MV-4-11 (cell line): ENCODE measurements at regions not wholly inside any gene's neighbourhood (a gene's known extent, or its start where the extent isn't known, plus 50 kb on each side); places are given as distances from the start of the nearest gene placed in this dataset.
"Not testable (repeated sequence)": the region's sequence is repeated elsewhere in the genome, so short reads cannot be mapped to it uniquely, and the experiment has no call there.

Experiments used
- DNase-seq: peaks from one replicate; lab custom pipeline; 2025; lab: John Stamatoyannopoulos, UW

DNA sequence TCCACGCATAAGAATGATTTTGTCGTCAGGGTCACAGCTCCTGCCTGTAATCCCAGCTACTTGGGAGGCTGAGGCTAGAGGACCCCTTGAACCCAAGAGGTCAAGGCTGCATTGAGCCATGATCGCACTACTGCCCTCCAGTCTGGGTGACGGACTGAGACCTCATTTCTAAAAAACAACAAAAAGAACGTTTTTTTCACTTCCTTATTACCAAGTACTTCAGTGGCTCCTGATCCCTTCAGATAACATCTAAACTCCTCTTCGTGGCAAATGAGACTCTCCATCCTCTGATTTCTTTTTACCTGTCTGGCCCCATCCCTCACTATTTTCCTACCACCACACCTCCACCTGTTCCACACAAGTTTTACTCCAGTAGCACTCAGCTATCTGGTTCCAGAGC is 105.4 kb upstream of the TLK1 start:
- peak; percentile 36 for DNase-seq

DNA sequence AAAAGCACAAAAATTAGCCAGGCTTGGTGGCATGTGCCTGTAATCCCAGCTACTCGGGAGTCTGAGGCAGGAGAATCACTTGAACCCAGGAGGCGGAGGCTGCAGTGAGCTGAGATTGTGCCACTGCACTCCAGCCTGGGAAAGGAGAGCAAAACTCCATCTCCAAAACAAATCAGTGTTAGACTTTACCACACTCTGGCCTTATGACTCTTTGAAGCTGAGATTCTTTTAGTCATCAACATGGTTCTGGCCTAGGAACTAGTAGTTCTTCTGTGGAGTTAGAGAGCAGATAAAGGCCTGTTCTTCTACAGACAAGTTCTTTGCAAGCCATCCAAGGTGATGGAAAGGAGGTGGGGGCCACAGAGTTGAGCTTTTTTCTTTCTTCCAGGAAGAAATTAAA is 100.8 kb upstream of the TLK1 start:
- not testable (repeated sequence) for DNase-seq

DNA sequence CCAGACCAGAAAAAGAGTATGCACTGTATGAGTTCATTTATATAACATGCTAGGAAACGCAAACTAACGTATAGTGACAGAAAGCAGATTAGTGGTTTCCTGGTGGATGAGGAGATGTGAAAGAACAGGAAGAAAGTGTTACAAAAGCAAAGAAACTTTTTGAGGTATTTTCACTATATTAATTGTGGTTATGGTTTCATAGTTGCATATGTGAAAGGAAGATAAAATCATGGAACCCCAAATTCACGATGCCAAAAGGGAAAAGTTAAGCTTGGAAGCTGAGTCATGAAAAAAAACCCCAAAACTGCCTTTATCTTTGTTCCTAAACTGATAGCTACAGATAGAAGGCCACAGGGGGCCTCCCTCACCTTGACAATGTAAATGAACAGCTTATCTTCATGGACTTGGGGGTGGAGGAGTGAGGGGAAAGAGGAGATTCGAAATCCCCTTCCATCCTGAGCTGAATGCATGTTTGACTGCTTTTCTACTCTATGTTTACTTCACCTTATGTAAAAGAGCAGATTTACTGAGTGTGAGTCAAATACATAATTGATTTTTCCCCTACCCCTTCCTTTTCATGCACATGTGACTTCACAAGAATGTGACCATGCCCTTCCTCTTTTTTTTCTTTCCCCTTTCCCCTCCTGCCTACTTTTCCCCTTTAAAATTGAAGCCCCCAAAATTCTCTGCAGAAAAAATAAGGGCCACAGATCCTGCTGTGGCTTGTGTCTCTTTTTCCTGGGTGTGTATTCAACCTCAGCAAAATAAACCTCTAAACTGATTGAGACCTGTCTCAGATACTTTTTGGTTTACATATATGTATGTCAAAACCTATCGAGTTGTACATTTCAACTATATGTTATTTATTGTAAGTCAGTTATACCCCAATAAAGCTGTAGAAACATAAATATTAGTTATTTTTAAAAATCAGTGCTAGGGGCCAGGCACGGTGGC is 100.1 kb upstream of the TLK1 start:
- DNase-seq, result peak; percentile 88

DNA sequence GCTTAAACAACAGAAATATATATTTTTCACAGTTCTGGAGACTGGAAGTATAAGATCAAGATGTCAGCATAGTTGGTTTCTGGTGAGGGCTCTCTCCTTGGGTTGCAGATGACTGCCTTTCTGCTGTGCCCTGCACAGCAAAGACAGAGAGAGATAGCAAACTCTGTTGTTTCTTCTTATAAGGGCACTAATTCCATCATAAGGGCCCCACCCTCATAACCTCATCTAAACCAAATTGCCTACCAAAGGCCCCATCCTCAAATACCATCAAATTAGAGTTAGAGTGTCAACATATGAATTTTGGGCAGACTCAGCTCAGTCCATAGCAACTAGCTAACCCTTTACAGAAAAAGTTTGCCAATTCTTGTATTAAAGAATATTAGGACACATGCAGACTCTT is 94.0 kb upstream of the TLK1 start:
- no peak for DNase-seq

DNA sequence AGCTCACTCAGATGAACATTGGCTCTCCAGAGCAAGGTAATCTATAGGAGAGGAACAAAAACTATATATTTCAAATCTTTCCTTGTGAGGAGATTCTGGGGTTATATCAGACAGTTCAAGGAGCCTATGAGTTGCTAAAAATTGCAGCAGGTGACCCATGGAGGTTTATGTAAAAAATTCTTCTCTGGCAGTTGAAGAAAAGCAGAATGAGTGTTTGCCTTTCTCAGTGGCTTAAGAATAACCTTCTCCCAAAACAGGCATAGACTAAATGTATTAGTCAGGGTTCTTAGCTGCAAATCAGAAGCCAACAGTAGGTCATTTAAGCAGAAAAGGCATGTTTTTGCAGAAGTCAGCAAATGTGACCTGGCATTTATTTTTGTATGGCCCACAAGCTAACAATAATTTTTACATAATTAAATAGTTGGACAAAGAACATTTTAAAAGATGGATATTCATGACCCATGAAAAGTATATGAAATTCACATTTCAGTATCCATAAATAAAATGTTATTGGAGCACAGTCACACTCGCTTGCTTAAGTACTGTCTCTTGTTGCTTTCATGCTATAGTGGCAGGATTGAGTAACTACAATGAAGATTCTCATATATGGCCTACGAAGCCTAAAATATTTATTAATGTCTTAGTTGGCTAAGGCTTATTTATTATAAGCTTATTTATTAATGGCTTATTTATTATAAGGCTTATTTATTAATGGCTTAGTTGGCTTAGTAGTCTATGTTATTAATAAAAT is 93.4 kb upstream of the TLK1 start:
- DNase-seq, result no peak

DNA sequence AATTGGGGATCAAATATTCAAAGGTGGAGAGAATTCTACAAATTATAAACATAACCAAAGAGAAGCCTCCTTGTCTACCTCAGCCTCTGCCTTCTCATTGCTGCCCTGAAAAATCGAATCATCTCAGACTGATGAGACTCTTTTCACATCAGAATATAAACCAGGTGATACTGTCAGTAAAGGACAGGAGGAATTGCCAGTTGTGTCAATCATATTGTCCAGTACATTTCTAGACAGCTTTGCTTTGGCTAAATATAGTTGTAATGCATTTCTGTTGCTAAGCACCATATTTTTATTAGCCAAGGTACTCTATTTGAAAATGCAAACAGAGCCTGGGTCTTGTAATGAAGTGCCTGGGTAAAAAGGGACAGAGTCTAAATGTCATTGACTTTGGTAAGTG is 92.6 kb upstream of the TLK1 start:
- DNase-seq, result no peak

DNA sequence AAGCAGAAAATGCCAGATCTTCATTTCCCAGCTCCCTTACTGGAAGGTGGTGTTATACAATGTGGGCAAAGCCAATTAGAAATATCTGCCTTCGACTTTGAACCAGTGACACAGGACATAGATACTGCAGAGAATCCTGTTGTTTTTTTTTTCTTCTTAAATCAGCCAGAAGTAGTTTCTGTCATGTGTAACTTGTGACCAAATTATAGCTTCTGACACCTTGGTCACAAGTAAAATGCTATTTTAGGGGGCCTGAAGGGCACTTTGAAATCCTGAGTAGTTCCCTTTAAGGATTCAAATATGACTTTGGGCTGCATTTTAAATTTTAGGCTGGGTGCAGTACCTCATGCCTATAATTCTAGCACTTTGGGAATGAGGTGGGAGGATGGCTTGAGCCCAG is 89.0 kb upstream of the TLK1 start:
- no peak for DNase-seq

DNA sequence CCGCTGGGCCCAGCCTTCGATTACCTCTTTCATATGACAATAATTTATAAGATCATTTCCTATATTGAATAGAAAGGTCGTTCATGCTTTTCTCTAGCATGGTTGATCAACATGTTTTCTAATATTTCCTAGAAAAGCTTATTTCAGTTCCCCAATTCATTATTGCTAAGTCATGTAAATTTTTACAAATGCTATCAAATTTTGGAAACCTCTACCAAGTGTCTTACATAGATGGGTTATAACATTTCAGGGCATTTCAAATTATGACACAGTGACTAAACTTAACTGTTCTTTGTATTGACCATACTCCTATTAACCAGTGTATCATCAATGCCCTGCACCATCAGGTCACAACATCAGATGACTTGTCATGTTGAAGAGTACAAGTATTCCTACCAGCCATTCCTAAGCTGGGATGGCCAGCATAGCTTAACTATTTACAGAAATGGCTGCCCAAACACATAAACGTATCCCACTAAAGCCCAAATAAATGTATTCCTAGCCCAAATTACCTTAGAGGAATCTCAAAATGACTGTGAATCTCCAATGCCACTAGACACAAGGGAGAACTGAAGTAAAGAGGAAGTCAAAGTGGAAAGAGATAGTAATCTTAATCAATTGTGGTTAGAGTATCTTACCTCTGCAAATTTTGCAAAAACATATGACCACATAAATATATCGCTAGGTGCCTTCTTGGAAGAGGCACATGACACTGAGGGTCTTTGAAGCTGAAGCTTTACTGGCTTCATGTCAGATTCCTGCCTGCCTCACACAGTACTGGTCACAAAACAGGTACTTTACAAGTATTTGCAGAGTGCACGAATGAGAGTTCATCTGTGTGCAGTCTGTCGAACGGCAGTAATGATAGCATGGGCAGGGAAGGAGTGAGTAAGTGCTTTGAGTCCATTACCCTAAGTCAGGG is 87.3 kb upstream of the TLK1 start:
- peak; percentile 56 for DNase-seq

DNA sequence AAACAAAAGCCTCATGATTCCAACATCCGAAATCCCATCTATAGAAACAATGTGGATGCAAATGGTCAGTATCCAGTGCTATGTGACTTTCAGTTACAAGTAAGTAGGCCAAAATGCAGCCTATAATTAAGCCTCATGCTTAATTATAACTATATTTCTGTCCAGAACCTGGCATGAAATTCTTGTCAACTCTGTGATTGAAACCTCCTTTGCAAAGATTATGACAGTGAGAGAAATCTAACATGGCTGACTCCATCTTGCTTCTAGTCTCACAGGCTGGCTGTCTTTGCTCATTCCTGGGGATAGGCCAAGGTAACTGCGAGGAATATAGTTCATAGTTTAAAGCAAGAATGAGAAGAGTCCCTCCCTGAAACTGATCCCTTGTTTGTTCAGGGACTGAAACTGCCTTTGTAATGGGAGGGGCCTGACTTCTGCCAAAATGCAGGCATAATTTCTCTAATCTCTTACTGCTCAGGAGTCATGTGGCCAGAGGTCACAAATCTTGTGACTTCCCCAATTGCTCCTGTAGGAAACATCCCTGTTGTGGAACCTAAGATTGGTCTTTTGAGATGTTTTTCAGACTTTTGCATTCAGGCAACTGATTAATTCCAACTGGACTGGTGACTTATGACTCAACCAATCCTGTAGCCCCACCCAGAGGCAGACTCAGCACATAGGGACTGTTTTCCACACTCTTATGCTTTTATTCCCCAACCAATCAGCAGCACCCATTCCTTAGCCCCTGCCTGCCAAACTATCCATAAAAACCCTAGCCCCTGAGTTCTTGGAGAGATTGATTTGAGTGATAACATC is 84.5 kb upstream of the TLK1 start:
- no peak for DNase-seq

DNA sequence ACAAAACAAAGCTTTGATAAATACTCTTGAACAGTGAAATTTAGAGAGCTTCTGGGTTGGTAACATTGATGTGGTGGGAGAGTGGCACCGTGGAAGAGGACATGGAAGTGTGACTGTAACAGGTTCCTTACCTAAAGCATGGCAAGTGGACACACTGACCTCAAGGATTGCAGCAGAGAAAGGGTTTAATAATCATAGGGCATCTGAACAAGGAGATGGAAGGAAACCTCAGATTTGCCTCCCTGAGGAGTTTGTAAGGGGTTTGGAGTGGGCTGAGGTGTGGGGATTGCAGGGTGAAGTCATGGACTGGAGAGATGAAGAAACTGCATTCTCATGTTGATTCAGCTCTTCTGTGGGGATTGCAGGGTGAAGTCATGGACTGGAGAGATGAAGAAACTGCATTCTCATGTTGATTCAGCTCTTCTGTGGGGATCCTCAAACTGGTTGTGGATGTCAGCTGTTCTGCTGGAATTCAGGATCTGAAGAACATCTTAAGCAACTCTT is 83.8 kb upstream of the TLK1 start:
- no peak for DNase-seq

DNA sequence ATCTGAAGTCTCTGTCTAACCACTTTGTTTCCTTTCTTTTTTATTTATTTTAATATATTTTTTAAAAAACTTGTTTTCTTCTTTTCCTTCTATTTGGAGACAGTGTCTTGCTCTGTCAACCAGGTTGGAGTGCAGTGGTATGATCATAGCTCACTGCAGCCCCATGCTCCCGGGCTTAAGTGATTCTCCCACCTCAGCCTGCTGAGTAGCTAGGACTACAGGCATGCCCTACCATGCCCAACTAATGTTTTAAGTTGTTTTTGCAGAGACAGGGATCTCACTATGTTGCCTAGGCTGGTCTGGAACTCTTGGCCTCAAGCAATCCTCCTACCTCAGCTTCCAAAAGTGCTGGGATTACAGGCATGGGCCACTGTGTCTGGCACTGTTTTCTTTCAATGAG is 81.1 kb upstream of the TLK1 start:
- no peak for DNase-seq

DNA sequence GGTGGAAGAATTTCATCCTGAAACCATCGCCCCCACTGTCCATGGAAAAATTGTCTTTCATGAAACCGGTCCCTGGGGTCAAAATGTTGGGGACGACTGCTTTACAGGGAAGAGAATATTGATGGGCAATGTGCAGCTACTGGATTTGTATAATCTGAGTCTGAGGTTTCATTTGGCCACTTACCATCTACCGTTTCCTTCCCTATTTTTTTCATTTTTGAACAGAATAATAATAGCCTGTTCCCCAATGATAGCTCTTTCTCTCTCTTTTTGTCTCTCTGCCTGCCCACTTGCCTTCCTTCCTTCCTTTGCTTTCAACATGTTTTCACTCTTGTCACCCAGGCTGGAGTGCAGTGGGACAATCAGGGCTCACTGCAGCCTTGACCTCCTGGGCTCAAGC is 78.3 kb upstream of the TLK1 start:
- DNase-seq, result no peak

DNA sequence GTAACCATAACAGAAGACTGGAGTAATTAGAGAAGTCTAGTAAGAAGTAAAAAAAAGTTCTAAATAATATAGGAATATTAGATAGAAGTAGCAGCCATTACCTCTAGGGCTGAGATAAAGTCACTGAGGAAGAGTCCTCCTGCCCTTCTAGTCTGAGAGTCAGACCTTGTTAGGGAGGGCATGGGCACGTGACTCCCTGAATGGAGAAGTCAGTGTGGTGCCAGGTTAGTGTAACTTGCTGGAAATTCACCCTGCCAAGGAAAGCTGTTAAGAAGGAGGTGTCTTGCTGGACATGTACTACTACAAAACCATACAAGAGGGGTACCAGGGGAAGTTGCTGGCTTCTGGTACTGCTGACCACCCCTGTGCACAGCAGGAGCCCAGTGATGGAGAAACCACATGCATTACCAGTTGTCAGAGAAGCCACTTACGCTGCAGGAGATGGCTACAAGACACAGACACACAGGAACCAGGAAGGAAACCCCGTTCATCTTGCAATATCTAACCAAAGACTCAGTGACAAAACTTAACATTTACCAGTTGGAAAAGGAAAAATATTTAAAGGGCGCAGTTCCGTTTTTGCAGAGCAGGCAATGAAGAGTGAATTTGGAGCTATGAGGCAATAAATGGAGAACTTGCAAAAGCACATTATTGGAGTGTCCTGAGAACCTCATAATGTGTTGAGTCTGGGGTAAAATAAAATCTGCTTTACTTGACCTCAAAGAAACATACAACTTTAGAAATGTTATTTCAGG is 77.2 kb upstream of the TLK1 start:
- peak; percentile 81 for DNase-seq

DNA sequence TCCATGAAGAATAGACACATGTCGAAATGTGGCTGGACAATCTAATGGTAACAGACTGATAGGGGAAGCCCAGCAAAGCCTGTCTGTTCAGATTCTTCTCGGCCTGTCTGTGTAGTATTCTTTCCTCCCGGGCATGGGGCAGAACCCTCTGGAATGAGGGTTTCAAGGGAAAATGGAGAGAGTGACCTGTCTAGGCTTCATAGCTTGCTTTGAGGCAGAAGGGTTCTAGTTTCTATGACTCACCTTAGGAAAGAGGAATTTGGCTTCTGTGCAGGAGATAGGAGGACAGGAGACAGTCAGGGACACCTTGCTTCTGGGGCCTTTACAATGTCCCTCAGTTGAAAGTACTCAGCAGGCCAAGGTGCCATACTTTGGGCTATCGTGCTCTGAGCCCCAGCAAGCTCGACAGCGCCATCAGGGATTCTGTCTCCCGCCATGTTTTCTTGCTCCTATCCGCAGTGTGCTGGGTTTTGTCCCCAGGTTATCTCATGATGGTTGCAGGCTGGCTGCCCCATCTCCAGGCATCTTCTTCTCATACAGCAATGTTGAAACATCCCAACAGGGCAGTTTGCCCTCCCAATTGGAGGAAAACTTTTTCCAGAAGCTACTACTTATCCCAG is 74.7 kb upstream of the TLK1 start:
- DNase-seq, result no peak

DNA sequence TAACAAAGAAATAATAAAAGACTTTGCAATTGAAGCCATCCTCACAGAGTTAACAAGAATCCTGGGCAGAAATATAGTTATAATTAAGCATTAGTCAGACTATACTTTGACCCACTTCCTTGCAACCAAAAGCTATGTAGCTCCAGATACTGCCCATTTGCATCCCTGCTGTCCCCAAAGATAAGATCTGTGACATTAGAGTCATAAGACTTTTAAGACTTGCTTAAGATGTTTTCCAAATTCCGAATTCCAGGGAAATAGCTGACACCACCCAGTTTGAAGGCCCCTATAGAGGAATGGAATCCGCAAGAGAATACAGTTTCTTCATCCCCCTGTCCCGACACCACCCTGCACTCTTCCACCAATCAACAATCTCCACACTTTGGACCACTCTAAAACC is 69.5 kb upstream of the TLK1 start:
- no peak for DNase-seq

DNA sequence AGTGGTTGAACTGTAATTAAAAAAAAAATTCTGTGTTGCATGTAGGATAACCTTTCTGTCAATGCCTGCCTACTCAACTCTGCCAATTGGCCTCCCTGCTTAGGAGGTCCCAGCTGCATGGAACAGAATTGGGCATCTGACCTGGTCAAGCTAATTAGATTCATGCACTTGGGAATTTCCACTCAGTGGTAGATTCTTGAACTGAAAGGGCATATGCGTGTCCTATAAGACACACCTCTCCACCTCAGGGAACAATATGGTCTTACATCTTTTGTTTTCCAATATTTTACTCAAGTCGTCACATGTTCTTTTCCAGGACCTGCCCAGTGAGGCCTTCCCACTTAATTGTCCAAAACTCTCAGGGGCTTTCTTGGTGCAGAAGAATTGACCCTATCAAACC is 68.1 kb upstream of the TLK1 start:
- no peak for DNase-seq

DNA sequence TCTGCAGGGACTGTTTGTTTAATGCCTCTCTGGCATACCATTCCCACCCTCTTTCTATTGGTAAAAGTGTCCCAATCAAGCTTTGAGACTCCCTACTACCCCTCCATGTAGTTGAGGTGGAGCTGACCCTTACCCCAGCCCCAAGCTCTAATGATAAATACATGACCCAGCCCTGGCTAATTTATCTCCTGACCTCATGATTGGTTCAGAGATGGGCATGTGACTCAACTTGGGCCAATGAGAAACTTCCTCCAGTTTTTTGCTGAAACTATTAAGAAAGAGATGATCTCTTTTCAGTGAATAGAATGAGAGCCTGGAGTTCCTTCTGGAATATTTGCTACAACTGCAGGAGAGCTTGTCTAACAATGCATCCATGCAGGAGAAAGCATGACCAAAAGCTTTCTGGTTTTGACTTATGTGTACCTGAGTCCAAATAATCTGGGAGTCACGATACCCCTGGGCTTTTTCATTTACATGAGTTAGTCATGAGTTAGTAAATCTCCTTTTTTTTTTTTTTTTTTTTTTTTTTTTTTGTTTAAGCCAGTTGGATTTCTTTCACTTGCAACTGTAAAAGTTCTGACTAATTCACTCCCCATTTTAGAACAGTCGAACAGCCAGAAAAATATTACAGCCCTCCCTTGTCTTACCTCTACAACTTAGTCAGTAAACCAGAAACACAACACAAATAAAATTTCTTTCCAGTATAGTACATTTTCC is 66.5 kb upstream of the TLK1 start:
- DNase-seq, result no peak

DNA sequence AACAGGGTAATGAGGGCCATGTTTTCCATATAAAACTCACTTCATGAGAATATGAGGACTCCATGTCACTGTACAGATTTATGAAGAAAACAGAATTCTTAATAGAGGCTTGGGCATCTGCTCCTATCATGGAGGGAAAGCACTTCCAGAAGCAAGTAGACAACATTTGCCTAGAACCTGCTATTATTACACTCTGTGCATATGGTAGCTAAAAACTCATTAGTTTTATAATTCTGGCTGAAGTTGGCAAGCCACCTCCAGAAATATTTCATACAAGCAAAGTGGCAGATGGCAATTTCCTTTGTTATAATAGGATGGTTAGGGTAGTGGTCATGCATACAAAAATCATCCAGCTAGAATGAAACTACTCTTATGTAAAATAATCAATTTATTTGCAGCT is 65.8 kb upstream of the TLK1 start:
- no peak for DNase-seq

DNA sequence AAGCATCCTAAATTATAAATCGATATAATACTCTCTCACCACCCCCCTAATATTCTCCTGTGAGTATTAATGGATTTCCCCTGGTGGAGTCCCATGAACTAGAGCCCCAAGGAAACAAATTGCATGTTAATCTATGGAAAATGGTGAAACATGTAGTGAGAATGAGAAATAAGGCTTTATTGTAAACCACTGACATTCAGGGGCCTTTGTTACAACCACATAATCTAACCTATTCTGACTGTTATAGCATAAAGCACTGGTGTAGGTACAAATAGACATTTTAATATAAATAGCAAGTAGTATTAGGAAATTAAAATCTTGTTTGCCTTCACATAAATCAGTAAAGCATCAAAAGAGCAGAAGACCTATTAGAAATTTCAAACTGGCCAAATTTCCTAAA is 65.3 kb upstream of the TLK1 start:
- DNase-seq, result no peak
